Hematopoietic multipotent progenitor cell treated with erythropoietin and hydrocortisone succinate and interleukin-3 and kit ligand, for 4 days (in vitro differentiated cells): ENCODE measurements at regions not wholly inside any gene's neighbourhood (a gene's known extent, or its start where the extent isn't known, plus 50 kb on each side); places are given as distances from the start of the nearest gene placed in this dataset.
A peak's percentile ranks its signal among the peaks of the same experiment; 100 is the strongest.
"Not testable (repeated sequence)": the region's sequence is repeated elsewhere in the genome, so short reads cannot be mapped to it uniquely, and the experiment has no call there.

Experiments
- DNase-seq: peaks from one replicate; pipeline ENCODE4 v3.0.0-alpha.2; 2015

DNA sequence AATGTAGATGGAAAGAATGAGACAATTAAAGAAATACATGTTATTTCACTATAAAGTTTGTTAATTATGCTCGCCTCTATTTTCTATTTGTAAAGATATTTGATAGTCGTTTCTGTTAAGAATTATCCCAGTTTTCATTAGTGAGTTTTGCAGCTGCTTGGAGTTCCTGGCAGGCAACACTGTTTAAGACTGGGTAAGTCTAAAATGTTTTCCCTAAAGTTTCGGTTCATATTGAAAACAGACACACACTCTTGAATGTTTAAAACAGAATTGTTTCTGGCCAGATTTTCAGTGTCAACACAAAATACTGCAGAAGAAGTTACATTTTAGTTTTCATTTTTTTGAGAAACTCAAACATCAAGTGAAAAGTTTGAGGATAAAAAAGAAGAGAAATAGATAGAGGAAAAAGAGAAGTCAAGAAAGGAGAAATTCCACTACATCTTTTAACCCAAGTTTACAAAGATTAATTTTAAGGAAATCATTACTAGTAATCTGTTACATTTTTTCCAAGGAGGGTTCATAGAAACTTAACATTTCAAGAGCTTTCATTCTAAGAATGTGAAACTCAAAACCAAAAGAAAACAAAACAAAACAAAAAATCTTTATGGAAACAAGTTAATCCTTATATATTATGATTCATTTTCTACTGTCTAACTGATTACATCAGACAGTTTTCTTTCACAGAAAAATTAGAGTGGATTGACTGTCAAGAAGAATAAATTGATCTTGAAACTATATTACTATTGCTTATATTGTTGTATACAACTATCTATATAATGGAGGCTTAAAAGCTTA is 305.5 kb downstream of the FAT4 start:
- no peak for DNase-seq

- DNase-seq = no peak
Measured at GRCh38 chr4:125624951-125625350, 310.2 kb downstream of the FAT4 start.

GRCh38 chr4:125626946-125627345 is 312.2 kb downstream of the FAT4 start:
- peak; percentile 11 for DNase-seq

DNA sequence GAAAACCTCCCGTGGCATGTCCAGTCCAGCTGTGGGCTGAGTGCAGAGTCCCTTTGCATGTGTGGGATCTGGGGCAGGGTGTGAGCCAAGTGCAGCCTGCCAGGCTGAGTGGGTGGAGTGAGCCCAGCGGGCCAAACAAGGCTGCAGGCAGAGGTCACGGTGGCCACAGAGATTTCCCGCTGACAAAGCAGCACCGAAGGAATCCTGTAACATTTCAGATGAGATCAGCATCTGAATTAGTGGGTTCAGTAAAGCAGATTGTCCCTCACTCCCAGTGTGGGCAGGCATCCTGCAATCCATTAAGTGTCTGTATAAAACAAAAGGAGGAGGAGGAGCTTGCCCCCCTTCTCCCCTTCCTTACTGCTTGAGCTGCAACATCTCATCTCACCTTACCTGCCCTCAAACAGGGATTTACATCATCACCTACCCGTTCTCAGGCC is 324.4 kb downstream of the FAT4 start:
- no peak for DNase-seq

- DNase-seq = no peak
Measured at GRCh38 chr4:125641611-125642010, 326.9 kb downstream of the FAT4 start.

- no peak for DNase-seq
Measured at GRCh38 chr4:125642645-125643044, 327.9 kb downstream of the FAT4 start.

DNA sequence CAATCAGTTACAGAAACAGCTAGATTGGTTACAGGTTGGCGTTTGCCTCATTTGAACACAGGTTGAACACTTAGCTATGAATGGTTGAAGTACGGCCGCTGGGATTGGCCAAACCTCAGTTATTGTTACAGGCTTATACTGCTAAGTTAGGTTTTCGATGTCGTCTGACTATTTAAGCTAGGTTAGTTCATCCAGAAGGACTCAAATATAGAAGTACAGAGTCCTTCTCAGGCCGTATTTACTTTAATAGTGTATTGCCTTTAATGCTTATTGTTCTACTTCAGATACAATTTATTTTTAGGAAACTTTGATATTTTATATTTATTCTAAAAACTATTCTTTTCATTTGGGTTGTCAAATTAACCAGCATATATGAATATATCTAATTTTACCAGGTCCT is 334.7 kb downstream of the FAT4 start:
- no peak for DNase-seq

- no peak for DNase-seq
Measured at GRCh38 chr4:125650557-125650956, 335.8 kb downstream of the FAT4 start.

- DNase-seq = not testable (repeated sequence)
Measured at GRCh38 chr4:125651707-125652357, 337.1 kb downstream of the FAT4 start.

- DNase-seq = no peak
Measured at GRCh38 chr4:125658773-125659172, 344.0 kb downstream of the FAT4 start.

DNA sequence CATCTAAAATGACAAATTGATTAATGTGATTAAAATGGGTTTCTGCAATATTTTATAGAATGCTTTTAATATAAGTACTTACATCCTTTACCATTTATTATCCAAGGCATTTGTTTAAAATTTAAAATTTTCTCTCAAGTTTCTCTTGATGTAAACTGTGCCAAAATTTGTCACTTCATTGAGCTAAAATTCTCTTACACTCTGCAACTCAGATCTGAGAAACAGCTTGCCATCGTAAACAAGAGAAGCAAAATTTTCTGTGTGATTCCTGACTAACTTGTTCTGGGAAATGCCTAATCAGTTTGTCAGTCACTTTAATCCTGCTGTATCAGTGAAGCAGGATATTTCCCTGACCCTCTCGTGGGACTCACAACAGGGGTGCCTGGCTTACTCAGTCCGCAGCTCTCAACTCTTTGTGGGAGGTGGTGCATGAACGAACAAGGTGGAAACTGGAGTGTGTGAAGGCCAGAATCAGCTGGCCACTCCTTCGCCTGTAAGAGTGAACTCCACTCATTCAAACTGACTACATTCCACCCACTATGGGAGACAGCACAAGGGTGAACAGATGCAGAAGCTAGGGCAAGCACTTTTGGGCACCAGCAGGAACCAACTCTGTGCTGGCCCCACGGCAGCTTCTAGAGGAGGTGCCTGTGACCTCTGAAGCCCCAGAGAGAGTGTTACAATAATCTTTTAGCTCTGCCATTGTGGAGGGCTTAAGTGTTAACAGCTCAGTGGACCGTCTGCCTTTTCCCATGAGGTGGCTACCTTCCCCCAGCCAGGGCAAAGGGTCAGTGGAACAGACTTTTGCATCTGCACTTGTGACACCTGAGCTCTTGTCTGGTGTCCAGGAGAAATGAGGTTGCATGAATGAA is 349.4 kb downstream of the FAT4 start:
- no peak for DNase-seq

- DNase-seq = no peak
Measured at GRCh38 chr4:125666635-125667034, 351.9 kb downstream of the FAT4 start.

DNA sequence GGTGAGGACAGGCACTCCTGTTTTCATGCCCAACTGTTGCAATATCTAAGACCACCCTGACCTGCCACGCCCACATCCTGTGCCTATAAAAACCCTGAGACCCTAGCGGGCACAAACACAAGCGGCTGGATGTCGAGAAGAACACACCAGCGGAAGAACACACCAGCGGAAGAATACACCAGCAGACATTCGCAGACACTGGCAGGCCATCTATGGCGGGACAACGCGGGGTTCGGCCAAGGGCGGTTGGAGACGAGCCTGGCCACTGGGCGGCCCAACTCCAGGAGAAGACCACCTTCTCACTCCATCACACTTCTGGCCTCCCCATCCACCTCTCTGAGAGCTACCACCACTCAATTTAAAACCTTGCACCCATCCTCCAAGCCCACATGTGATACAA is 361.4 kb downstream of the FAT4 start:
- DNase-seq = no peak

- no peak for DNase-seq
Measured at GRCh38 chr4:125676583-125676982, 361.8 kb downstream of the FAT4 start.

- no peak for DNase-seq
Measured at GRCh38 chr4:125677665-125678307, 363.0 kb downstream of the FAT4 start.

DNA sequence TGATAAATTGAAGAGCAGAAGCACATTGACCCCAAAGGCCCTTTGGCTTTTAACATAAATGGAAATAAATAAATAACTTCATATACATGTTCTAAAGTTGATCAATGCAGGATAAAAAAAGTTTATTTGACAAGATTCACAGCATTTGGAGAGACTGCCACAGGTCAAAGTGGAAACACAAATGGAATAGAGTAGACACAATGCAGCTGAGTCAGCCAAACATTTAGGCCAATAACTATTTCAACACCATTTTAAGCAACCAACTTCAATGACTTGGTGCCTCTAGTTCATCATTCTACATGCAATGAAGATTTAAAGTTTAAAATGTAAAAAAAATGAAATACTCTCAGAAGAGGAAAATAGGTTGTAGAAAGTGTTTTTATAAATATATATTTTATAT is 365.2 kb downstream of the FAT4 start:
- DNase-seq = no peak

DNA sequence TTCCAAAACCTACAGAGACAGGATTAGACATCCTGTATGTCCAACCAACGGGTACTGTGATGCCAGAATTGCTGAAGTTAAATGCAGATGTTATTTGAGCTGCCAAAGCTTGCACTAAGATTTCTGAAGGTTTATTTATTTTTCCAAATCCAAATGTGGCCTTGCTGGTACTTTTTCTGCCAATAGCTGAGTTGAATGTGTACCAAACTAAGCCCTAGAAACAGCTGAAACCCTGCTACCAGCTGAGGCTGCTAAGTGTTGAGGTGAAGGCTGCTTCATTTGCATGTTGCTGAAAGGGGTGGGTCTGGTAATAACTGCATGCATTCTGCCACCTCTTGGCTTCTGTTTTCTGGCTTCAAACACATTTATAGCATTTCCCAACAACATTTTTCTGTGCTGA is 366.5 kb downstream of the FAT4 start:
- peak; percentile 1 for DNase-seq

- DNase-seq = no peak
Measured at GRCh38 chr4:125682730-125683129, 368.0 kb downstream of the FAT4 start.

- DNase-seq = no peak
Measured at GRCh38 chr4:125688841-125689240, 374.1 kb downstream of the FAT4 start.

GRCh38 chr4:125689805-125690204 is 375.1 kb downstream of the FAT4 start:
- no peak for DNase-seq

- no peak for DNase-seq
Measured at GRCh38 chr4:125693228-125693627, 378.5 kb downstream of the FAT4 start.

GRCh38 chr4:125702406-125702805 is 387.7 kb downstream of the FAT4 start:
- no peak for DNase-seq

GRCh38 chr4:125703443-125703842 is 388.7 kb downstream of the FAT4 start:
- no peak for DNase-seq
